8988T (cell line): ENCODE measurements at regions not wholly inside any gene's neighbourhood (a gene's known extent, or its start where the extent isn't known, plus 50 kb on each side); places are given as distances from the start of the nearest gene placed in this dataset.

Source experiments
- DNase-seq: peaks from one replicate; pipeline ENCODE4 v3.0.0; 2011

DNA sequence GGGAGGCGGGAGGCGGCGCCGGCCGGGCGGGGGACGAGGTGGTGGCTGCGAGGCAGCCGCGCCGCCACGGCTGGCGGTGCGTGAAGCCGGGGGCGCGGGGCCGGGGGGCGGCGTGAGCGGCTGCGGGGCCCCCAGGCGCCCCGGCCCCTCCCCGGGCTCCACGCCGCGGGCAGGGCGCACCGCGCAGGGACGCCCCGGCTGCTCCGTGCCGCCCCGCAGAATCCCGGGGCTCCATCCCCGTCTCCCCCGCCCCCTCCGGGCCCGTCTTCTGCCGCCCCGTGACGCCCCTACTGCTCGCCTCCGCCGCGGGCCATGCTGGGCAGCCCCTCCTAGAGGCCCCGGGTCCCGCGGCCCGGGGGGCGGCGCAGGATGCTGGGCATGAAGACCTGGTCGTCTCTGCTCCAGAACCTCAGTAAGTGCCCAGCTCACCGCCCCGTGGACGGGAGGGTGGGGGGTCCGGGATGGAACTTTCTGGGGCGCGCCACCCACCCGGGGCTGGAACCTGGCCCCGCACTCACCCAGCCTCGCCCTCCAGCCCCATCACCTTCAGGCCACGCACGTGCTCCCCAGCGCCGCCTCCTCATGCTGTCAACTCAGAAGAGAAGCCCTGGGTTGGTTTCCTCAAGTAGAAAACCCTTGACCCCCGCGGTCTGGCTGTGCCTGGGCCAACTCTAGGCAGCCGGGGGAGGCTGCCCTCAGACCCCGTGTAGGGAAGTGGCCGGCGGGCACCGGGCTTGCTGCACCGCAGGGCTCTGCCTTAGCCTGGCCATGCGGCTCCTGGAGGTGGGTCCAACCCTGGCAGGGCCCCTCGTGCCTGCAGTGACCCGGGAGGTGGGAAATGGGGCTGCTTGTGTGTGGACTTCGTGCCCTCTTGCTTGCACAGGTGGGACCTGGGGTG lies 150.2 kb upstream of the GSE1 start:
- no peak for DNase-seq

DNA sequence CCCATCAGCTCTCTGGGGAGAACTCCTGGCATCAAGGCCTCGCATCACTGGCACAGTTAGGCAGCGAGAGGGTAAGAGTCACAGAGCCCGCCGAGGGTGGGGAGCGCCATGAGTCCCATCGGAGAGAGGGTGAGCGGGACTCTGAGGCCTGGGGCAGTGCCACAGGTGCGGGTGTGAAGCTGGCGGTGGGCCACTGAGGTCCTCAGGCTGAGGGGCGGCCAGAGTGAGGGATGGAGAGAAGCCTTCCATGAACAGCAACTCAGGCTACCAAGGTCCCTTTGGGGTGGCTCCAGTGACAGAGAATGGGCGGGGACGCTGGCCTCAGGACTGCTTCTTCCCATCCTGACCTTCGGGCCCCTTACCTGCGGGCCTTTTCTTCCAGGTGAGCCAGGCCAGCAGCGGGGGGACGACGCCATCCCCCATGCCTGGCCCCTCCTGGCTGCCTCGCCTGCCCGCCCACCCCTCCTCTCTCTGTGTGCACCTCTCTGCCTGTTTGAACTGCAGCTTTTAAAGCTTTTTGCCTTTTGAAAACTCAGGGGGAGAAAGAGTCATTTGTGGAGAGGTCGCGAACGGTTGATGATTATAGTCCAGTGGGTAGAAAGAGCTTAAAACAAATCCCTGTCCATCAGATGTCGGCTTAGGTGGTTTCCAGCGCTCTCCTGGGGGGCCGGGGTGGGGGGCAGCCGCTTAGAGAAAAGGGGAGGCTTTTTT lies 149.3 kb upstream of the GSE1 start:
- DNase-seq = peak; percentile 64

DNA sequence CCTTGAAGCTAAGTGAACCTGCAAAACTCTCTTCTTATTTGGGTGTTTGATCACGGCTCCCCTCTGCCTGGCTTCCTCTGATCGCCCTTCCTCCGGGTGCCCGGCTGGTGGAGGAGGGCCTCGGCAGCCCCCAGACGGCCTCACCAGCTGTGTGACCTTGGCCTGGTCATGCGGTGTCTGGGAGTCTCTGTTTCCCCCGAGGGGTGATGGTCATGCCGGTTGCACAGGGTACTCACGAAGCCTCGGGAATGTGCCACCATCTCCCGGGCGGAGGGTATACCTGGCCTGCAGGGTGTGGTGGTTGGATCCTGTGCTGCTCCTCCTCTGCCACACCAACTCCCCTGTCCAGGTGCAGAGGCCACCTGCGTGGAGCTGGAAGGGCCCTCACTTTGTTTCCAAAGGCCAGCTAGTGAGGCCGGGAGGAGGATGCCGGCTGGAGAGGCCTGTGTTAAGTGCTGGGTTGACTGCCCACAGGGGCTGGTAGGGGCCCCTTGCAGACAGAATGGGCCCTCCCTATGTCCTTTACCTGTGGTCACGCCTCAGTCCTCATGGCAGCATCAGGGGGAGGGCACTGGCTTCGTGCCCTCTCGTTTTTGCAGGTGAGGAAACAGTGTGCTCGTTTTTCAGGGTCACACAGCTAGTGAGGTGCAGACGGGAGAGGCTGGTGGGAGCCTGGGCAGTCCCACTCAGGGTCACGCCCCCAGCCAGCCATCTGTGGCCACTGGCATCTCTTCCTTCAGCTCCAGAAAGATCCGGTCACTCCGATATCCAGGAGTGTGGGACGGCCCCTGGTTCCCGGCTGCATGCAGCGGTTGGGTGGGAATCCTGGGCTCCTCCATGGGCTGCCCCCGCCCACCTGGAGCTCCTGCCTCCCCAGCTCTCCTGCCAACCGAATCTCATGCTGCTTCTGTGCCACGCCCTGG lies 148.5 kb upstream of the GSE1 start:
- DNase-seq = peak; percentile 66

DNA sequence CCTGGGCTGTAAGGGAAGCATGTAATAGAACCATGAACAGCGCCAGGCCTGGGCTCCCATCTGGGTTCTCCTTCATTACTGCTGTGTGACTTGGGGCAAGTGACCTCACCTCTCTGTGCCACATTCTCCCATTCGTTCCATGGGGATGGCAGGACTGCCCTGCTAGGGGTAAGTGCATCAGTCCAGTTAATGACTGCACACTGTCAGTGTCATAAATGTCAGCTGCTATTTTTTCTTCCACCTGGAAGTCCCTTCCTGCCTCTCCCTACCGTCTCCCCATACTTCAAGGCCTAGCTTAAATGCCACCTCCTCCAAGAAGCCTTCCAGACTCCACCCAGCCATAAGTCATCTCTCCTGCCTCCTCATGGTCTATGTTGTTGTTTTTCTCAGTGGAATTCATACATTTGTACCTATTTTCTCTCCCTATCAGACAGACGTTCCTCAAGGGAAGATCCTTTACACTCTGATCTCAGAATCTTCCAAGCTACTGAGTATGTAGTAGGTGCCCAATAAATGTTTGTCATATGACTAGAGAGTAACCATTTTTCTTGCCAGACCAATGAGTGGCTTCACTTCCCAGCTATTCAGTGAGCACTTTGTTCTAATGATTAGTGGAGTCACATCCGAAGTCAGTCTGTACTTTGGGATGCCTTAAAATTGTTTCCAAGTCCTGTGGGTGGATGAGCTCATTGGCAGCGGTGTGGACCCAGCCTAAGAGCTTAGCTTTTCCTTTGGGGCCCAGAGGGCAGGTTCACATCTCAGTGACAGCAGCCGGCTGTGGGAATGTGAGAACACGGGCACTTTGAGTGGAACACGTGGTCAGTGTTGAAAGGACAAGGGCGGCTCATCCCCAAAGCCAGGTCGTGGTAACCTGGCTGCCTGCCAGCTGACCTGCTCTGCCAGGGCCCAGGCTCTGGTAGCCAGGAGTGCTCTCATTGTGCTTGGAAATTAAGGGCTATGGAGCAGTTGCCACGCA lies 147.5 kb upstream of the GSE1 start:
- no peak for DNase-seq

DNA sequence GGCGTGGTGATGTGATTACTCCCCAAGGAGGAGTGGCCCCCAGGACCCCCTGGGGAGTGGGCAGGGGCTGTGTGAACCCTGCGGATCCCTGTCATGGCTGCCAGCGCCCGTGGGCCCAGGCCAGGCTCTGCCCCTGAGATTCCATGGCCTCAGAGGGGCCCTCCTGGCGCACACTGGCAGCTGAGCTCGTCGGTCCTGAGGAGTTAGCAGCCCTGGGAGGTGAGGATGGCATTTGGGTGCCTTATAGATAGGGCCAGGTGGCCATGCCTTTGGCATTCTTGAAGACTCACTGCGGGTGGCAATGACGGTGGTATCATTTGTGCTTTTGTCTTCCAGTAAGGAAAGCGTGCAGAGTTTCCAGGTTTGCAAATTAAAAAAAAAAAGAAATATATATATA lies 146.8 kb upstream of the GSE1 start:
- no peak for DNase-seq

DNA sequence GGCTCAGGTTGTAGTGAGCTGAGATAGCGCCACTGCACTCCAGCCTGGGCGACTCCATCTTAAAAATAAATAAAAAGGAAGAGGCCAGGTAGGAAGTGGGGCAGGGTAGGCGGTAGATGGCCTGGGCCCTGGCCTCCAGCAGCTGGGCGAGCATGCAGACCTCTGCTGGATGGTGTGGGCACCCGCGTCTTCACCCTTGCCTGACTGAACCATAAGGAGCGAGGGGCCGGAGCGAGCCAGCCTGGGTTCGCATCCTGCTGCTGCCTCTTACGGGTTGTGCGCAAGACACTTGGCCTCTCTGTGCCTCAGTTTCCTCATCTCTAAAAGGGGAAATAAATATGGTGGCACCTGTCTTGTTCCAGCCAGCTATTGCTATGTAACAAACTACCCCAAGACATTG lies 146.1 kb upstream of the GSE1 start:
- DNase-seq = no peak

DNA sequence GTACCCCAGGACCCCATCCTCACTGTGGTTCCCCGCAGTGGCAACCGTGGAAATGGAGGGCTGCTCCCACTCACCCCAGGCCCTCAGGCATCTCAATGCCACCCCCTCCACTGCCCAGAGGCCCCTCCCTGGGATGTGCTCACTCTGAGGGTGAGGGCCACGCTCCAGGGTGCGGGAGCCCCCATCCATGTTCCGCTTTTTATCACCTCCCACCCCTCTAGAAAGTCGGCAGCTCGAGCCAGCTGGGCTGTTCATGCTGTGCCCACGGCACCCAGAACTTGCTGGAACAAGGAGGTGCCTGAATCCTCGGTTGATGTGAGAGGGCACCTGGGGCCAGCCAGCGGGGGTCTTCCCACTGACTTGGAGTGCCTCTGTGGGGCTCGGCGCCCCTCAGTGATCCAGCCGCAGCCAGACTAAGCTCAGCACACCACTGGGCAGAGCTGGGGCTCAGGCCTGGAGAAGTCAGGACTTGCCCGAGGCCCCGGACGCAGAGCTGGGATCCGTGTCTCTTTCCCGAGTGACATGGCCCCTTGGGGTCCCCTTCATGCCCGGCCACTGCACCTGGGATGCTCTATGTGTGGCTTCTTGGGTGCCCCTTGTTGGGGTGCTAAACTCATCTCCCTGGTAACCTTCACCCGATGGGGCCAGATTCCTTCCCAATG lies 143.1 kb upstream of the GSE1 start:
- DNase-seq = no peak

DNA sequence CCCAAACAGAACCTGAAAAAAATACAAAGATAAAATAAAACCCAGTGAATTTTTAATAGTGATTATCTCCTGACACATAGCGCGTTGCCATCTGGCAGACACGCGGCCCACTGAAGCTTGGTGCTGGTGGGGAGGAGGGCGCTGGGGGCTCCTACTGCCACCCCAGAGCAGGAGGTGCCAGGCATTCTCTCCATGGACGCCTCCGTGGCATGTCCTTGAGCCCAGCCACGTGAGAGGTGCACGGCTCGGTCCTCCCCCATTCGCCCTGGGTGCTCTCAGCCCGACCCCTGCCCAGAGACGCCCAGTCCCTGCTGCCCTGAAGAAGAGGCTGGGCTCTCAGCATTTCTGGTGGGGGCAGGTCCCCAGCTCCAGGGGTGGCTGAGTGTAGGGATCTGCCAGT lies 142.2 kb upstream of the GSE1 start:
- no peak for DNase-seq

DNA sequence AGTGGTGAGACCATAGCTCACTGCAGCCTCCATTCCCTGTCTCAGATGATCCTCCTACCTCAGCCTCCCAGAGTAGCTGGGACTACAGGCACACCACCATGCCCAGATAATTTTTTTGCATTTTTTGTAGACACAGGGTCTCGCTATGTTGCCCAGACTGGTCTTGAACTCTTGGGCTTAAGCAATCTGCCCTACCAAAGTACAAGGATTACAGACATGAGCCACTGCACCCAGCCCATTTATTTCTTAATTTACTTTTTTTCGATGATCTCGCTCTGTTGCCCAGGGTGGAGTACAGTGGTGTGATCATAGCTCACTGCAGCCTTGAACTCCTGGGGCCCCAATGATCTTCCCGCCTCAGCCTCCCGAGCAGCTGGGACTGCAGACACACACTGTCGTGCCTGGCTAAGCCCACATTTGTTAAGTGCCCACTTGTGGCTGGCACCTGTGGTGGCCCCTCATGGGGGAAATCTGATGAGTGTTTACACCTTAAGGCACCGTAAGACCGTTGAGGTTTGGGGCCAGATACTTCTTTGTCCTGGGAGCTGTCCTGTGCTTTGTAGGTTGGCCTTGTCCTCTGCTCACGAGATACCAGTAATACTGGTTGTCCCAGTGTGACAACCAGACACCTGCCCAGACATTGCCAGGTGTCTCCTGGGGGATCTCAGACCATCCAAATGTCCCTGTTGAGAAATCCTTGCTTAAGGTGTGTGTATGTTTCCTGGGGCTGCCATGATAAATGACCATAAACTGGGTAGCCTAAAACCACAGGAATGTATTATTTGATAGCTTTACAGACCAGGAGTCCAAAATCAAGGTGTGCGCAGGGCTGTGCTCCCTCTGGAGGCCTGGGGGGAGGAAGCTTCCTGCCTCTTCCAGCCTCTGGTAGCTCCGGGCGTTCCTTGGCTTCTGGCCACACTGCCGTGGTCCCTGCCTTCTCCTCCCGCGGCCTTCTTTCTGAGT lies 141.4 kb upstream of the GSE1 start:
- no peak for DNase-seq

DNA sequence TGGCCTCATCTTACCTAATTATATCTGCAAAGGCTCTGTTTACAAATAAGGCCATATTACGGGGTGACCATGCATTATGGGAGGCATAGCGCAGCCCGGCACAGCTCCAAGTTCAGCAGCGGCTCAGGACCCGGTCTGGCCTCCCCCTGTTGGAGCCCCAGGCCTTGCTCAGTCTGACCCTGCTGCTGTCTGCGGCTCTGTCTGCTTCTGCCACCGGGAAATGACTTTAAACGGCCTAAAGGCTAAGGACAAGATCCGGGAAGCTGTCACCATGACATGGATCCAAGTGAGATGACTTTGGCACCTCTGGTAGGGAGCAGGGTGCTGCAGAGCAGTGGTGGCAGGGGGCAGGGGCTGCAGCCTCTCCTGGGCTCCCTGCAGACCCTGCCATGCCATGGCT lies 140.6 kb upstream of the GSE1 start:
- no peak for DNase-seq

DNA sequence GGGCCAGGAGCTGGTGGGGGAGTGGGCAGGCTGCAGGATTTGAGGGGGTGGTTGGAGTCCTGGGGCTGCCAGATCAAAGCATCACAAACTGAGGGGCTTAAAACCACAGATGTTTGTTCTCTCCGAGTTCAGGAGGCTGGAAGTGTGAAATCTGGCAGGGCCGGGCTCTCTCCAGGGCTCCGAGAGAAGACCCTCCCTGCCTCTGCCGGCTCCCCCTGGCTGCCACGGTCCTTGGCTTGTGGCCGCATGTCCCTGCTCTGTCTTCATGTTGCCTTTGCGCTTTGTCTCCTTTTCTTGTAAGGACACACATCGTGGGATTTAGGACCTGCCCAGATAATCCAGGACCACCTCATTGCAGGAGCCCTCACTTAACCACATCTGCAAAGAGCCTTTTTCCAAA lies 139.8 kb upstream of the GSE1 start:
- no peak for DNase-seq

DNA sequence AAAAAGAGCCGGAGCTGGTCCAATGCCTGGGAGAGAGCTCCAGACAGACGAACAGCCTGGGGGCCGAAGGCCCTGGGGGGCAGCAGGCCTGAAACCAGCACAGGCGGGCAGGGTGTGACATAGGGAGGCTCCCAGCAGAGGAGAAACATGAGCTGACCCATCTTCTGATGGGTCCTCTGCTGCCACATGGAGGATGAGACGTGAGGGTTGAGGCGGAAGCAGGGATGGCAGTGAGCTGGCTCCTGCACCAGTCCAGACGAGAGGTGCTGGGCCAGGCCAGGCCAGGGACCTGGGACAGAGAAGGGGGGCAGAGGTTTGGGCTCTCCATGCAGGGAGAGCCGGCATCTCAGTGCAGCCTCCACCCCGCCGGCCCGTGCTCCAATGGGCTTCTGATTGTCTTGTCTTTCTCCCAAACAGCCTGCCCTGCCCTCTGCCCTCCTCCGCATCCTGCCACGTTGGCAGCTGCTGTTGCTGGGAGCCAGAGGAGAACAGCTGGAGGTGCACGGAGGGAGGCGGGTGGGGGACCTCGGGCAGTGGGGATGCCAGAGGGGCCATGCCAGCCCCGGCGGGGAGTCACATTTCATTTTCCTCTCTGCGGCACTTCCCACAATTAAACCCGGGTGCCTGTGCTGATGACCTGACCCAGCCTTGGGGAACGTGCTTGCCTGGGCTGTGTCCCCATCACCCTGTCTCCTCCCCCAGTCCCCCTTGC lies 139.1 kb upstream of the GSE1 start:
- no peak for DNase-seq

DNA sequence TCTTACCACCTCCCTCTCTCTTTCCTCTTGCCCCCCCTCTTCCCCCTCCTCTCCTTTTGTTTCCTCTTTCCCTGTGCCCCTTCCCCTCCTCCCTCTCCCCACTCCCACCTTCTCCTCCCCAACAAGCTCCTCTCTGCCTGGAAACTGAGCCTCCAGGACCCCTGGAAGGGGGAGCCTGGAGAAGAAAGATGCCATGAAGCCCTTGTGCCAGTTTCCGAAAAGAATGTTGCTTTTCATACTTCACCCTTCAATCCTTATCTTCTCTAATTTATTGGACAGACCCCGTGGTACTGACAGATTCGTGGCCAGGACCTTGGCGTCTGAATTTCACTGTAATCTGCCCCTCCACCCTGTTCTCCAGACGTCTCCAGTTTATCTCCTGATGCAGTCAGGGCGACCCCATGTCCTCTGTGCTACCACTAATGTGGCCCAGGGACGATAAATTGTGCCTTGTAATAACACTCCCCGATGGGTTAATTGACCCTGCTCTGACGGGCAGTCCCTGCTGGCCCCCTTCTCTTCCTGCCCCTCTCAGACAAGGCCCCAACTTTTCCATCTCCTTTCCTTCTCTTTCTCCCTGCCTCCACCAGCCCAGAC lies 138.4 kb upstream of the GSE1 start:
- DNase-seq = no peak

DNA sequence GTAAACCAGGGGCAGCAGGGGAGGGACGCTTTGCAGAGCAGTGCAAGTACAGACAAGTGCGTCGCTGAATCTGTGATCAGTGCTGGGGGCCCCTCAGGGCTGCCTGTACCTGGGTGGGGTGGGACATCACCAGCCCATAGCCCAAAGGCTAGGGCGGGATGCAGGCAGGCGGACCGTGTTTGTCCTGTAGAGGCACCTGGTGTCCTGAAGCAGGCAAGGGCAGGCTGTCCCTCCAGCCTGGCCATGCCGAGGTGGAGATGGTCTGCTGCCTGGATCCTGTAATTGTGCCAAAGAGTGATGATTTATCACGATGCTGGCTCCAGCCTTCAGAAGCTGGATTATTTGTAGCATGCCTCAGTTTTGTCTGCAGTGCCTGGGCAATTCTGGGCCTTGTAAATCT lies 137.9 kb upstream of the GSE1 start:
- DNase-seq = no peak

DNA sequence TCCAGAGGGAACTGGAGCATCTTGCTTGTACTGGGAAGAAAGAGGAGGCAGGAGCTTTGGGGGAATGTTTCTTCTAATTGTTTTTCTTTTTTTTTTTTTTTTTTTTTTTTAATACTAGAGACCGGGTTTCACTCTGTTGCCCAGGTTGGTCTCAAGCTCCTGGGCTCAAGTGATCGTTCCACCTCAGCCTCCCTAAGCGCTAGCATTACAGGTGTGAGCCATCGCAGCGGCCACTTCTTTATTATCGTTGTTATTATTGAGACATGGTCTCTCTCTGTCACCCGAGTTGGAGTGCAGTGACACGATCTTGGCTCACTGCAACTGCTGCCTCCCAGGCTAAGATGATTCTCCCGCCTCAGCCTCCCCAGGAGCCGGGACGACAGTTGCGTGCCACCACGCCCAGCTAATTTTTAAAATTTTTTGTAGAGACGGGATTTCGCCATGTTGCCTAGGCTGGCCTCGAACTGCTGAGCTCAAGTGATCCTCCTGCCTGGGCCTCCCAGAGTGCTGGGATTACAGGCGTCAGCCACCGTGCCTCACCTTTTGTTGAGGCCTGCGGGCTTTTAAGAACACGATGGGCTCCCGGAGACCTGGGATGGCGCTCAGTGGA lies 137.3 kb upstream of the GSE1 start:
- DNase-seq = no peak

DNA sequence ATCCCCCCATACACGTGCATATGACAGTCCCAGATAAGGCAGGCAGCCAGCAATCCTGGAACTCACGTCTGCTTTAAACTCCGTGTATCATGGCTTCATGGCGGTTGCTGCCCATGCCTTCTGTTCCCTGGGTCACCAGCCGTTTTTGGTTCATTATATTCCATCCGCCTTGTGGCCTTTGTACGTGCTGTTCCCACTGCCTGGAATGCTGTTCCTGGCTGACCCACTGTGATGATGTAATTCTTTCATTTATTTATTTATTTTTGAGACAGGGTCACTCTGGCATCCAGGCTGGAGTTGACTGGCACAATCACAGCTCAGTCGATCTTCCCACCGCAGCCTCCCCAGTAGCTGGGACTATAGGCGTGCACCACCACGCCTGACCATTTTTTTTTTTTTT lies 136.7 kb upstream of the GSE1 start:
- no peak for DNase-seq

DNA sequence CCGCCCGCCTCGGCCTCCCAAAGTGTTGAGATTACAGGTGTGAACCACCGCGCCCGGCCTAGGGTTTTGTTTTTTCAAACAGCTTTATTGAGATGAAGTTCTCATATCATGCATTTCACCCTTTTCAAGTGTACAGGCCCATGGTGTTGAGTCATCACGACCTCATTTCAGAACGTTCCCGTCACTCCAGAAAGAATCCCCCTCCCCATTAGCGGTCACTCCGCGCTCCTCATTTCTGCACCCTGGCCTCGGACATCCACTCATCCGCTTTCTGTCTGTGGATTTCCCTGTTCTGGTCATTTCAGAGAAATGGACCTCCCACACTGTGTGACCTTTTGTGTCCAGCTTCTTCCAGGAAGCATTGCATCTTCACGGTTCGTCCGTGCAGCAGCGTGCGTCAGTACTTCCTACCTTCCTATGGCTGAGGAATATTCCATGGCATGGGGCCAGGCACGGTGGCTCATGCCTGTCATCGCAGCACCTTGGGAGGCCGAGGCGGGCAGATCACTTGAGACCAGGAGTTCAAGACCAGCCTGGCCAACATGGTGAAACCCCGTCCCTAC lies 135.2 kb upstream of the GSE1 start:
- DNase-seq = no peak

DNA sequence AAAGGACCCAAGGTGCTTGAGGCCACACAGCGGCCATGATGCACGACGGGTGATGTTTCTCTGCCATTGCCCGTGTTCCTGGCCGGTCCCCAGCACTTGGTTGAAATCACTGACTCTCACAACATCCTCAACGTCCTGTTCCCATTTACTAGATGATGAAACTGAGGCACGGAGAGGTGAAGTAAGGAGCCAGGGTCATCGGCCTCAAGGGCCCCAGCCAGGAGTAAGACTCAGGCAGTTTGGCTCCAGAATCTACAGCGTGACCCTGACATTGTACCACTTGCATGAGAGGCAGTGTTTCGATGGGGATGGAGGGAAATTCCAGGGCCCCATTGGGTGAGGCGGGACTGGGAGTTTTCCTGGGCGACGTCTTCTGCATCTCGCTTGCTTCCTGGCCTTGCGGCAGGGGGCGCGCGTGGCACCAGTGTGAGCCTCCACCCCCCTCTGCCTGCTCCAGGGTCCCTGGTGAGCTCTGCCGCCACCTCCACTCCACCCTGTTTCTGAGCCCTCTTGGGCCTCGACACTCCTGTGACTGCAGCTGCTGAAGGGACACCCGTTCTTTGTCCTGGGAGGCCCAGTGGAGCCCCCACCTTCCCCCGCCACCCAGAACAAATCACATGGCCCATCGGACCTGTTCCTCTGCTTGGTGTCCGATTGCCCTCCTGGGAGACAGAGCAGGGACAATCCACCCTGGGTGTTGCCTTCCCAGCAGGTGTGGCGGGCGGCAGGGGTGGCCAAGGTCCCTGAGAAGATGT lies 133.0 kb upstream of the GSE1 start:
- DNase-seq = peak; percentile 98
